WERI-Rb-1 (cell line): ENCODE measurements at regions not wholly inside any gene's neighbourhood (a gene's known extent, or its start where the extent isn't known, plus 50 kb on each side); places are given as distances from the start of the nearest gene placed in this dataset.

Source experiments
- DNase-seq: peaks from one replicate; pipeline ENCODE4 v3.0.0-alpha.2; 2020
- H3K27ac ChIP-seq: fragments of 250-450 bp; sonication (Bioruptor Pico); 2 replicates; pipeline ENCODE4 v1.5.1; 2020; ENCODE audit warnings: mild to moderate bottlenecking, moderate library complexity
- H3K27me3 ChIP-seq: fragments of 250-450 bp; sonication (Bioruptor Pico); 2 replicates; pipeline ENCODE4 v1.5.1; 2021; ENCODE audit warnings: mild to moderate bottlenecking, low read depth, moderate library complexity; ENCODE audit not compliant: insufficient read depth, severe bottlenecking
- H3K36me3 ChIP-seq: fragments of 250-450 bp; sonication (Bioruptor Pico); 2 replicates; pipeline ENCODE4 v1.5.1; 2020; ENCODE audit warnings: mild to moderate bottlenecking, moderate library complexity
- H3K4me3 ChIP-seq: 2 replicates; pipeline ENCODE4 v1.5.1; 2011; ENCODE audit warnings: low read depth, mild to moderate bottlenecking, control low read depth, low read length
- H3K9me3 ChIP-seq: fragments of 250-450 bp; sonication (Bioruptor Pico); 2 replicates; pipeline ENCODE4 v1.5.1; 2021; ENCODE audit warnings: mild to moderate bottlenecking, moderate library complexity; ENCODE audit not compliant: severe bottlenecking
- TF ChIP-seq, protein P1 (sequence below): IDR thresholded peaks from 2 replicates; pipeline ENCODE4 v1.5.1; 2011; ENCODE audit warnings: low read depth, mild to moderate bottlenecking, control low read depth, inconsistent platforms, low read length

DNA sequence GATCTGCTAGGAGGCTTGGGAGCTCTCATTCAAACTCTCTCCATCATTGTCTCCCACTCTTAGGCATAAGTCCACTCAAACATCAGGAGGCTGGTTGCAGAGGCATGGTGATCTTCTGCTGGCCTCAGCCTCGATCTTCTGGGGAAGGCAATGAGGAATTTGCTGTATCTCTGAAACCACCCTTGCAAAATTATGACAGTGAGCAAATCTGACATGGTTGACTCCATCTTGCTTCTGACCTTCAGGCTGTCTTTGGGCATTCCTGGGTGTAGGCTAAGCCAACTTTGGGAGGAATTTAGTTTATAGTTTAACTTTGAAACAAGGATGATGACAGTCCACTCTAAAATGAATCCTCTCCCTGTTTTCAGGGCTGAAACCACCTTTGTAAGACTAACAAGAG is 84.1 kb upstream of the ABCC4 start:
- Histone ChIP-seq H3K4me3 (no peak overlapping the region), H3K36me3 (no peaks in the 10 kb centered on the region), H3K27me3 (no peaks in the 10 kb centered on the region), H3K27ac (no peak overlapping the region), H3K9me3 (no peaks in the 10 kb centered on the region)
- TF ChIP-seq, protein P1, sequence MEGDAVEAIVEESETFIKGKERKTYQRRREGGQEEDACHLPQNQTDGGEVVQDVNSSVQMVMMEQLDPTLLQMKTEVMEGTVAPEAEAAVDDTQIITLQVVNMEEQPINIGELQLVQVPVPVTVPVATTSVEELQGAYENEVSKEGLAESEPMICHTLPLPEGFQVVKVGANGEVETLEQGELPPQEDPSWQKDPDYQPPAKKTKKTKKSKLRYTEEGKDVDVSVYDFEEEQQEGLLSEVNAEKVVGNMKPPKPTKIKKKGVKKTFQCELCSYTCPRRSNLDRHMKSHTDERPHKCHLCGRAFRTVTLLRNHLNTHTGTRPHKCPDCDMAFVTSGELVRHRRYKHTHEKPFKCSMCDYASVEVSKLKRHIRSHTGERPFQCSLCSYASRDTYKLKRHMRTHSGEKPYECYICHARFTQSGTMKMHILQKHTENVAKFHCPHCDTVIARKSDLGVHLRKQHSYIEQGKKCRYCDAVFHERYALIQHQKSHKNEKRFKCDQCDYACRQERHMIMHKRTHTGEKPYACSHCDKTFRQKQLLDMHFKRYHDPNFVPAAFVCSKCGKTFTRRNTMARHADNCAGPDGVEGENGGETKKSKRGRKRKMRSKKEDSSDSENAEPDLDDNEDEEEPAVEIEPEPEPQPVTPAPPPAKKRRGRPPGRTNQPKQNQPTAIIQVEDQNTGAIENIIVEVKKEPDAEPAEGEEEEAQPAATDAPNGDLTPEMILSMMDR: no peak
- no peak for DNase-seq

DNA sequence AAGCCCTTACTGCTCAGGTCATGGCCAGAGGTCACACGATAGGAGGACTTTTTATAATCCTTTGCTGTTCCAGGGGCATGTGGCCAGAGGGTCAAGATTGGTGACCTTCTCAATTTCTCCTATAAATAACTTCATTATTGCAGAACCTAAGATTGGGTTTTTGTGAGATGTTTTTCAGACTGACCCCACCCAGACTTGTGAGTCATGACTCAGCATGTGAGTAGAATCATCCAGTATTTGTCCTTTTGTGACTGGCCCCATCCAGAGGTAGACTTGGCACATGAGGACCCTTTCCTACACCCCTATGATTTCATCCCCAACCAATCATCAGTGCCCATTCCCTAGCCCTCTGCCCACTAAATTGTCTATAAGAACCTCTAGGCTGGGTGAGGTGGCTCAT is 84.5 kb upstream of the ABCC4 start:
- H3K9me3 ChIP-seq: no peaks in the 10 kb centered on the region
- no peak overlapping the region for H3K27ac ChIP-seq
- H3K36me3 ChIP-seq: no peaks in the 10 kb centered on the region
- no peak overlapping the region for H3K4me3 ChIP-seq
- H3K27me3 ChIP-seq: no peaks in the 10 kb centered on the region
- TF ChIP-seq, protein P1: no peak
- no peak for DNase-seq

DNA sequence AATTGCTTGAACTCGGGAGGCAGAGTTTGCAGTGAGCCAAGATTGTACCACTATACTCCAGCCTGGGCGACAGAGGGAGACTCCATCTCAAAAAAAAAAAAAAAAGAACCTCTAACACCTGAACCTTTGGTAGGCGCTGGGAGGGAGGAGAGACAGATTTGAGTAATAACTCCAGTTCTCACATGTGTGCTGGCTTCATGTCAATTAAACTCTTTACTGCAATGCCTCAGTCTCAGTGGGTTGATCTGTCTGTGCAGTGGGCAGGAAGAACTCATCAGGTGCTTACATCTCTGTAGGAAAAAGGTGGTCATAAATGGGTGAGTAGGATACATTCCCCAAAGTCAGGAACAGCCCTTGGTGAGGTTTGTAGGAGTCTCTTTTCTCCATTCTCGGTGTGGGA is 85.1 kb upstream of the ABCC4 start:
- H3K27ac ChIP-seq: no peak overlapping the region
- TF ChIP-seq, protein P1: no peak

DNA sequence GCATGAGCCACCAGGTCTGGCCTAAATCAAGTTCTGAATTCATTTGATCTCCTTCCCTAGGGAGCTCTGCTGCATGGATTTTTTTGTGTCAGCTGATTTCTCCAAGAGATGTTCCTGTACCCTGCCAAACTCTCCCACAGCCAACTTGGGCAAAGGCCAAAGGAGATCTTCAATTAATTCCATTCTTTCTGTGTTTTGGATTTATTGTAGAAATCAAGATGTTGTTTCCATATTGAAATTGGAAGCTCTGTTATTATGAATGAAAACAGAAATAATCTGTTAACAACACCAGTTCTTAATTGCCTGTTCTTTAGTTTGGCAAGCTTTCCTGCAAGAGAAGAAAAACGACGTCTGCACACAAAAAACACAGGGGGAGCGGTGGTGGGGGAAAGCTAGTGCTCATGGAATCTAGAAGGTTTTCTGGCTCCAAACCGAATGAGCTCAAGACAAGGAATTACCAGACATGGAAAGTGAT is 86.5 kb upstream of the ABCC4 start:
- no peak for DNase-seq
- Histone ChIP-seq H3K27ac (no peak overlapping the region), H3K36me3 (no peaks in the 10 kb centered on the region), H3K9me3 (no peaks in the 10 kb centered on the region), H3K4me3 (no peak overlapping the region), H3K27me3 (no peaks in the 10 kb centered on the region)
- TF ChIP-seq, protein P1: no peak

More for the DNA sequence above, 85.1 kb upstream of the ABCC4 start:
- H3K4me3 ChIP-seq: no peak overlapping the region
- H3K27me3 ChIP-seq: no peaks in the 10 kb centered on the region
- no peaks in the 10 kb centered on the region for H3K9me3 ChIP-seq
- no peaks in the 10 kb centered on the region for H3K36me3 ChIP-seq
- no peak for DNase-seq

DNA sequence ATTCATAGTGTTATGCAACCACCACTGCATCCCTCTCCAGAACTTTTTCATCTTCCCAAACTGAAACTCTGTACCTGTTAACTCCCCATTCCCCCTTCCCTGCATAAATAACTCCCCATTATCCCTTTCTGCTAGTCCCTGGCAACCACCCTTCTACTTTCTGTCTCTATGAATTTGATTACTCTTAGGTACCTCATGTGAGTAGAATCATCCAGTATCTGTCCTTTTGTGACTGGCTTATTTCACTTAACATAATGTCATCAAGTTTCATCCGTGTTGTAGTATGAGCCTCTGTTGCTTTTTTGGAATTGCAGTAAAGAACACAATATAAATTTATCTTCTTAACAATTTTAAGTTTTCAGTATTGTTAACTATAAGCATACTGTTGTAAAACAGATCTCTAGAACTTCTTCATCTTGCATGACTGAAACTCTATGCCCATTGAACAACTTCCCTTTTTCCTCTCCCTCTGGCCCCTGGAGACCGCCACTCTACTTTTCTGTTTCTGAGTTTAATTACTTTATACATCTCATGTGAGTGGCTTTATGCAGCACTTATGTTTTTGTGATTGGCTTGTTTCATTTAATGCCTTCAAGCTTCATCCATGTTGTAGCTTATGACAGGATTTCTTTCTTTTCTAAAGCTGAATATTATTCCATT is 87.3 kb upstream of the ABCC4 start:
- no peaks in the 10 kb centered on the region for H3K27me3 ChIP-seq
- TF ChIP-seq, protein P1: no peak
- H3K9me3 ChIP-seq: no peaks in the 10 kb centered on the region
- H3K36me3 ChIP-seq: no peaks in the 10 kb centered on the region
- no peak overlapping the region for H3K27ac ChIP-seq
- H3K4me3 ChIP-seq: no peak overlapping the region
- DNase-seq: no peak

DNA sequence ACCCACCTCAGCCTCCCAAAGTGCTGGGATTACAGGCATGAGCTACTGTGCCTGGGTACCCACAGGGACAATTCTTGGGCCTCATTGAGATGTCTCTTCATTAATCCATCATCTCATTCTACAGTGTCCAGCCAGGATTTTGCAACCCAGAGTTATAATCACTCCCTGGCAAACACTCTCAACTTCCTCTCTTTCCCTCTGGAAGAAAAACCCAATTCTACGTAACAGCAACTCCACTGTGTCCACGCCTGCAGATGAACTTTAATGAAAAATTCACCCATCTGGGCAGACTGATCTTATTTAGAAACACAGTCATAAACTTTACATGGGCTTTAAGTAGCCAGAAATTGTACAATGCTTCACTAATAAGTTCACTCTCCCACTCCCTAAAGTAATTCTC is 90.1 kb upstream of the ABCC4 start:
- no peak overlapping the region for H3K4me3 ChIP-seq
- no peak for DNase-seq
- H3K27me3 ChIP-seq: no peaks in the 10 kb centered on the region
- no peak overlapping the region for H3K27ac ChIP-seq
- H3K9me3 ChIP-seq: no peaks in the 10 kb centered on the region
- H3K36me3 ChIP-seq: no peaks in the 10 kb centered on the region
- TF ChIP-seq, protein P1: no peak
